GM10266 (cell line): ENCODE measurements at regions not wholly inside any gene's neighbourhood (a gene's known extent, or its start where the extent isn't known, plus 50 kb on each side); places are given as distances from the start of the nearest gene placed in this dataset.
A peak's percentile ranks its signal among the peaks of the same experiment; 100 is the strongest.
"Not testable (repeated sequence)": the region's sequence is repeated elsewhere in the genome, so short reads cannot be mapped to it uniquely, and the experiment has no call there.

Experiments used
- DNase-seq: peaks from one replicate; pipeline ENCODE4 v3.0.0; 2012; ENCODE audit errors: extremely low spot score
- CTCF ChIP-seq: IDR thresholded peaks from 2 replicates; pipeline ENCODE4 v1.5.1; 2012; ENCODE audit warnings: mild to moderate bottlenecking, low read depth; ENCODE audit not compliant: control insufficient read depth, insufficient read depth; ENCODE audit errors: missing control alignments

DNA sequence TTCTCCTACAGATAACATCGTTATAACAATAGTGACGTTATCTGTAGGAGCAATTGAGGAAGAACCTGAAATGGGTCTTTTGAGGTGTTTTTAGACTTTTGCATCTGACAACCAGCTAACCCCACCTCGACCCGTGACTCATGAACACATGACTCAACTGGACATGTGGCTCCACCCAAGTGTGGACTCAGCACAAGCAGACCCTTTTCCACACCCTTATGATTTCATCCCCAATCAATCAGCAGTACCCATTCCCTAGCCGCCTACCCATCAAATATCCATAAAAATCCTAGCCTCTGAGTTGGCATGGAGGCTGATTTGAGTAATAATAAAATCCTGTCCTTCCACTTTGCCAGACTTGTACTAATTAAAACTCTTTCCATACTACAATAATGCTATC, 255.4 kb downstream of the ARPP21 start:
- DNase-seq, result no peak
- no peak for TF ChIP-seq CTCF

GRCh38 chr3:35899245-35899644, 259.9 kb downstream of the ARPP21 start:
- TF ChIP-seq CTCF, result no peak

DNA sequence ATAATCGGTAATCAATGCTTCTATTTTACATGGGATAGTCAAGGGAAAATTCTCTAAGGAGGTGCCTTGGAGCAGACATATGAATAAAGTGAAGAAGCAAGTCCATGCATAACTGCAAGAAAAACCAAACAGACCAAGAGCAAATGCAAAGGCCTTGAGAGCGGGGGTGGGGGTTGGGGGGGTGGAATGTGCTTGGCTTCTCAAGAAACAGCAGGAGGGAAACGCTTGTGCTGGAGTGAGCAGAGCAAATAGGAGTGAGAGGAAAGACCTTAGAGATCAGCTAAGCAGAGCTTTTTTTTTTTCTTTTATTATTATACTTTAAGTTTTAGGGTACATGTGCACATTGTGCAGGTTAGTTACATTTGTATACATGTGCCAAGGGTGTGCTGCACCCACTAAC, 260.8 kb downstream of the ARPP21 start:
- TF ChIP-seq CTCF, result no peak
- no peak for DNase-seq

More at GRCh38 chr3:35899245-35899644, 259.9 kb downstream of the ARPP21 start:
- DNase-seq, result no peak

DNA sequence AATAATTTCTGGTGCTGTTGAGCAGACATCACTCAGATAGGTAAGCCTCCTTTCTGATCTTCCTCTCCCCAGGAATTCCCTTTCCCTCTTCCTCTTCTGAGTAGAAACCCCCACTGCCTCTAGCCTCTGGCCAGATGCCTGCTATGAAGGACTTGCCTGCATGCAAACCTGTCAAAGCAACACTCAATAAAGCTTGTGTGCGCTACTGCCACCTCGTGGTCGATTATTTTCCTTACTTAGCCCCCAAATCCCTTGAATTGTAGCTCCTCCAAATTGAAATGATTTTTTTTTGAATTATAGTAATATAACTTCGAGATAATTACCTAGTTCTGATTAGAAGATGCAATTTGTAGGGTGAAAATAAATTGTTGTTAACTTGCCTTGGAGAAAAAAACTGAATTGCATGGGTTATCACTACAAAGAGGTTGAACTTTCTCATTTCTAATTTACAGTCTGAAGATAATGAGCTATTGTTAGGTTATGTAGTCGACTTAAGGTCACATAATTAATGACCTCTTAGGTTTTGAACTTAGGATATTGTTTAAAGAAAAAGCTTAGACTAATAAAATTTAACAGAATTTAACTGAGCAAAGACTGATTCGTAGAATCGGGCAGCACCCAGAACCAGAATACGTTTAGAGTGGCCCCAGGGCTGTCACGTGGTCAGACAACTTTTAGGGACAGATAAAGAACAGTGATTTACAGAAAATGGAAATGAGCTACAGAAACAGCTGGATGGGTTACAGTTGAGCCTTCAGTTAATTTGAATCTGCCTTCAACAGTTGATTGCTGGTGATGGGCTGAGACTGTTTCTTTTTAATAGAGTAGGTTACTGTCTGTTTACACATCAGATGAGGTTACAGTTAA, 269.3 kb downstream of the ARPP21 start:
- DNase-seq, result peak; percentile 18
- peak; percentile 67 for TF ChIP-seq CTCF

DNA sequence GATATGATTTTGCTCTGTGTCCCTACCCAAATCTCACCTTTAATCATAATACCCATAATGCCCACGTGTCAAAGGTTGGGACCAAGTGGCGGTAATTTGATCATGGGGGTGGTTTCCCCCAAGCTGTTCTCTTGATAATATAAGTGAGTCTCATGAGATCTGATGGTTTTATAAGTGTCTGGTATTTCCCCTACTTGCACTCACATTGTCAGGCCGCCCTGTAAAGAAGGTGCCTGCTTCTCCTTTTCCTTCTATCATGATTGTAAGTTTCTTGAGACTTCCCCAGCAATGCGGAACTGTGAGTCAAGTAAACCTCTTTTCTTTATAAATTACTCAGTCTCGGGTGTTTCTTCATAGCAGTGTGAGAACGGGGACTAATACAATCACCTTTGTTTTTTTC, 279.8 kb downstream of the ARPP21 start:
- no peak for DNase-seq

GRCh38 chr3:35921718-35922117, 282.4 kb downstream of the ARPP21 start:
- DNase-seq, result no peak
- TF ChIP-seq CTCF, result no peak

More for the DNA sequence above, 279.8 kb downstream of the ARPP21 start:
- no peak for TF ChIP-seq CTCF

DNA sequence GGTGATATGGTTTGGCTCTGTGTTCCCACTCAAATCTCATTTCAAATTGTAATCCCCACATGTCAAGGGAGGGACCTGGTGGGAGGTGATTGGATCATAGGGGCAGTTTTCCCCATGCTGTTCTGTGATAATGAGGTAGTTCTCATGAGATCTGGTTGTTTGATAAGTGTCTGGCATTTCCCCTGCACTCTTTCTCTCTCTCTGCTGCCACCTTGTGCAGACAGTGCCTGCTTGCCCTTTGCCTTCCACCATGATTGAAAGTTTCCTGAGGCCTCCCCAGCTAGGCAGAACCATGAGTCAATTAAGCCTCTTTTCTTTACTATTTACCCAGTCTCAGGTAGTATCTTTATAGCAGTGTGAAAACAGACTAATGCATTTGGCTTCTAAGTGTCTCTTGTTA, 284.7 kb downstream of the ARPP21 start:
- DNase-seq, result not testable (repeated sequence)
- TF ChIP-seq CTCF, result peak; percentile 36
